ENCODE measurements at regions not wholly inside any gene's neighbourhood (a gene's known extent, or its start where the extent isn't known, plus 50 kb on each side); places are given as distances from the start of the nearest gene placed in this dataset.
A peak's percentile ranks its signal among the peaks of the same experiment; 100 is the strongest.

DNA sequence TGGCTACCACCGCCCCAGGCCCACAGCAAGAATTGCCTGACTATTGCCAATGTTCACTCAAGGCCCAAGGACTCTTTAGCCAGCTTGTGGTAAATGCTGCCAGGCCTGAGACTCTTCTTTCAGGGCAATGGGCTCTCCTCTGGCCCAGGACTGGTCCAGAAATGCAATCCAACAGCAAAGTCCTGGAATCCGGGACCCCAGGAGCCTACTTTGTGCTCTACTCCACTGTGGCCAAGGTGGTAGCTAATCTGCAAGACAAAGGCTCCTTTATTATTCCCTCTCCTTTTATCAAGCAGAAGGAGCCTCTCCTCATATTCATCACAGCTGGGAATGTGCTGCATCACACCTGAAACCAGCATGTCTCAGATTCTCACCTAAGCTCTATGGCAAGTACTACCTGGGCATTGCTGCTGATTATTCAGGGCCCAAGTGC lies 107.6 kb upstream of the PRSS58 start:
- TF ChIP-seq, protein P1, sequence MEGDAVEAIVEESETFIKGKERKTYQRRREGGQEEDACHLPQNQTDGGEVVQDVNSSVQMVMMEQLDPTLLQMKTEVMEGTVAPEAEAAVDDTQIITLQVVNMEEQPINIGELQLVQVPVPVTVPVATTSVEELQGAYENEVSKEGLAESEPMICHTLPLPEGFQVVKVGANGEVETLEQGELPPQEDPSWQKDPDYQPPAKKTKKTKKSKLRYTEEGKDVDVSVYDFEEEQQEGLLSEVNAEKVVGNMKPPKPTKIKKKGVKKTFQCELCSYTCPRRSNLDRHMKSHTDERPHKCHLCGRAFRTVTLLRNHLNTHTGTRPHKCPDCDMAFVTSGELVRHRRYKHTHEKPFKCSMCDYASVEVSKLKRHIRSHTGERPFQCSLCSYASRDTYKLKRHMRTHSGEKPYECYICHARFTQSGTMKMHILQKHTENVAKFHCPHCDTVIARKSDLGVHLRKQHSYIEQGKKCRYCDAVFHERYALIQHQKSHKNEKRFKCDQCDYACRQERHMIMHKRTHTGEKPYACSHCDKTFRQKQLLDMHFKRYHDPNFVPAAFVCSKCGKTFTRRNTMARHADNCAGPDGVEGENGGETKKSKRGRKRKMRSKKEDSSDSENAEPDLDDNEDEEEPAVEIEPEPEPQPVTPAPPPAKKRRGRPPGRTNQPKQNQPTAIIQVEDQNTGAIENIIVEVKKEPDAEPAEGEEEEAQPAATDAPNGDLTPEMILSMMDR (IDR thresholded peaks at IDR 0.05; ENCODE audit: control extremely low read depth, extremely low read depth, low read depth, missing control alignments), result no peak
- CTCF ChIA-PET, result interaction anchor here (2.3 kb wide), 1 partner anchor 10 kb away, joined by 9 read pairs; no protein-coding TSS in a partner anchor
- no peak for DNase-seq (ENCODE audit: extremely low spot score)
- POLR2A ChIA-PET, result no interaction called here

DNA sequence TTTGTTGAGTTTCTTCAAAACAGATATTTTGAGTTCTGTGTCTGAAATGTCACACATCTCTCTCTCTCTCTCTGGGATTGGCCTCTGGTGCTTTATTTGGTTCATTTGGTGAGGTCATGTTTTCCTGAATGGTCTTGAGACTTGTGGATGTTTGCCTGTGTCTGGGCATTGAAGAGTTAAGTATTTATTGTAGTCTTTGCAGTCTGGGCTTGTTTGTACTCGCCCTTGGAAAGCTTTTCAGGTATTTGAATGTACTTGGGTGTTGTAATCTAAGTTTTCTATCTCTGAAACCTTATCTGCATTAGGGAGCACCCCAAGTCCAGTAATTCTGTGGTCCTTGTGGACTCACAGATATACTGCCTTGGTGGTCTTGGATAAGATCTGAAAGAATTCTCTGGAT lies 106.7 kb upstream of the PRSS58 start:
- ChIA-PET POLR2A (no interaction called here), CTCF (interaction anchor here (1.0 to 2.3 kb wide), 2 partner anchors 9 to 171 kb away, joined by 3 to 9 read pairs; no protein-coding TSS in a partner anchor)
- TF ChIP-seq, protein P1 (IDR thresholded peaks at IDR 0.05; ENCODE audit: control extremely low read depth, extremely low read depth, low read depth, missing control alignments), result no peak
- no peak for DNase-seq (ENCODE audit: extremely low spot score)

DNA sequence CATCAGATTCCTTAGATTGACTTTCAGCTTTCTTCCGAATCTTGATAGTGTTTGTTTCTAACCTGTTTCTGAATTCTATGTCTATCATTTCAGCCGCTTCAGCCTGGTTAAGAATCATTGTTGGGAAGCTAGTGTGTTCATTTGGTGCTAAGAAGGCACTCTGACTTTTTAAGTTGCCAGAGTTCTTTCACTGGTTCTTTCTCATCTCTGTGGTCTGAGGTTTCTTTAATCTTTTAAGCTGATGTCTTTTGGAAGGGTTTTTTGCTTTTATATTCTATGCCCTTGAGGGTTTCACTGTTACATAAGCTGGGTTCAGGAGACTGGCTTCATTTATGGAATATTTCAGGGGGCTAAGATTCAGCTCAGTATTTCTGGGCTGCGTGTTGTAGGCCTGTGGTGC lies 104.5 kb upstream of the PRSS58 start:
- ChIA-PET POLR2A (no interaction called here), CTCF (interaction anchor here (0.7 to 2.5 kb wide), 7 partner anchors 8 to 135 kb away, joined by 3 to 6 read pairs (median 4); no protein-coding TSS in a partner anchor)
- DNase-seq (ENCODE audit: extremely low spot score), result no peak
- TF ChIP-seq, protein P1 (IDR thresholded peaks at IDR 0.05; ENCODE audit: control extremely low read depth, extremely low read depth, low read depth, missing control alignments), result no peak

DNA sequence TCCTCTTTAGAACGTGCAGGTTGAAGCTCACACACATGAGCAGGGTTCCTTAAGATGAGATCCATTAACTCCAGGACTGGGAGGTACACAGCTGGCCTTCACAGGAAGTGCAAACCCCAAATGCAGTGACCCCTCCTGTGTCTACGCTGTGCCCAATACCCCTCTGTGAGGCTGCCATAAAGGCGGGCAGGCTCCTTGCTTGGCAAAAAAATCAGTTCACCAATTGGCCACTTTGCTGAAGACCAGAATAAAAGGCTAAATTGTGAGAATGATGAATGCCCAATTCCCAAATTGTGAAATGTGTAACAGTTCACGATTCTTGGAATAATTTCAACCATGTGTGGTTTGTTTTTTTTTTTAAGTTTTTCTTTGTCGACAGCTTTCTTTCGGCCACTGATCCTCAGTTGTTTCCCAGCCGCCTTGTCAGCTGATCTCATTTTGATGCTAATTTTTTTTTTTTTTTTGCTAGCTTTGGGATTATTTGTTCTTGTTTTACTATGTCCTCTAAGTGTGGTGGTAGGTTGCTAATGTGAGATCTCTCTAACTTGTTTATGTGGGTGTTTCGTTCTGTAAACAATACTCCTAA lies 101.9 kb upstream of the PRSS58 start:
- CTCF ChIA-PET, result interaction anchor here (0.8 to 4.6 kb wide), 12 partner anchors 8 to 138 kb away, joined by 3 to 23 read pairs (median 4); no protein-coding TSS in a partner anchor
- POLR2A ChIA-PET, result no interaction called here
- DNase-seq (ENCODE audit: extremely low spot score), result no peak
- TF ChIP-seq, protein P1 (IDR thresholded peaks at IDR 0.05; ENCODE audit: control extremely low read depth, extremely low read depth, low read depth, missing control alignments), result no peak

DNA sequence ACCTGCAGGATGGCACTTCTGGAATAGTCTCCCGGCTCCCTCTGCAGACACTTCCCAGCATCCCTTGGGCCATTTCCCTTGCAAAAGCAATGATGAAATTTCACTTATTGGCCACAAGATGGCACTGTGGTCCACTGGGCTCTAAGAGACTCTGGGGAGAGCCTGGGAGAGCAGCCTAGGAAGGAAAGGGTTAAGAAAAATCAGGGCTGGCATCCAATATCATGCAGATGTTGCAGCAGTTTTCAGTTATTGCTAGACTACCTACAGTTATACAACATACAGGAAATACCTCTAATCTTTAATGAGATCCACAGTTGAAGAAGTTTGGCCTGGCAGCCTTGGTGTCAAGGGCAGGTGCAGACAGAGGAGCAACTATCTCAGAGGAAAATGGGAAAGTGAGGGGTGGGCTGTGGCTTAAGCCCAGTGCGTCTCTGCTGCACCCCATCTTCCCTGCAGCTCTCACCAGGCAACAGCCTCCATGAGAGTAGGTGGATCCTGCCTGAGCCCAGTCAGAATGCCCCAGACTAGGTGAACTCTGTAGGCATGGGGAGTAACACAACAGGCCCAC lies 100.2 kb upstream of the PRSS58 start:
- ChIA-PET POLR2A (no interaction called here), CTCF (interaction anchor here (1.0 to 4.6 kb wide), 9 partner anchors 10 to 129 kb away, joined by 3 to 23 read pairs (median 3); no protein-coding TSS in a partner anchor)
- DNase-seq (ENCODE audit: extremely low spot score), result peak; percentile 59
- TF ChIP-seq, protein P1 (IDR thresholded peaks at IDR 0.05; ENCODE audit: control extremely low read depth, extremely low read depth, low read depth, missing control alignments), result peak; percentile 84

DNA sequence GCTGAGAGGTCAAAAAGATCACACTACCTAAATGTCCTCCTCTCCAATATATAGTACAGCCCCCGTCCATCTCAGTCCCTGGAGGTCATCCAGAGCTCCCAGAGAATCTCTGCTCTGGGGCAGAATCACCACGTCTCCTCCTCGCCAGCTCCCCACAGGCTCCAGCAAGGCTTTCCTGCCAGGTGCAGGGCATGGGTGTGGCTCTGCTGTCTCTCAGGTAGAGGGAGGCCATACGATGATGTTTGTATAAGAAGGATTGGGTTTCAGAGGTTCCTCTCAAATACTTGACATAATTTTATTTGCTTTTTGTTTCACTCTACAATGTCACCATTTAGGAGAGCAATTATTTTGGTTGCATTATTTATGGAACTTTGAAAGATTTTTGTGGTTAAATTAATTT lies 98.3 kb upstream of the PRSS58 start:
- TF ChIP-seq, protein P1 (IDR thresholded peaks at IDR 0.05; ENCODE audit: control extremely low read depth, extremely low read depth, low read depth, missing control alignments), result no peak
- no peak for DNase-seq (ENCODE audit: extremely low spot score)
- POLR2A ChIA-PET, result no interaction called here
- CTCF ChIA-PET, result interaction anchor here (1.9 to 4.6 kb wide), 3 partner anchors 10 to 30 kb away, joined by 9 to 23 read pairs (median 18); no protein-coding TSS in a partner anchor
